ENCODE measurements at regions not wholly inside any gene's neighbourhood (a gene's known extent, or its start where the extent isn't known, plus 50 kb on each side); places are given as distances from the start of the nearest gene placed in this dataset.

DNA sequence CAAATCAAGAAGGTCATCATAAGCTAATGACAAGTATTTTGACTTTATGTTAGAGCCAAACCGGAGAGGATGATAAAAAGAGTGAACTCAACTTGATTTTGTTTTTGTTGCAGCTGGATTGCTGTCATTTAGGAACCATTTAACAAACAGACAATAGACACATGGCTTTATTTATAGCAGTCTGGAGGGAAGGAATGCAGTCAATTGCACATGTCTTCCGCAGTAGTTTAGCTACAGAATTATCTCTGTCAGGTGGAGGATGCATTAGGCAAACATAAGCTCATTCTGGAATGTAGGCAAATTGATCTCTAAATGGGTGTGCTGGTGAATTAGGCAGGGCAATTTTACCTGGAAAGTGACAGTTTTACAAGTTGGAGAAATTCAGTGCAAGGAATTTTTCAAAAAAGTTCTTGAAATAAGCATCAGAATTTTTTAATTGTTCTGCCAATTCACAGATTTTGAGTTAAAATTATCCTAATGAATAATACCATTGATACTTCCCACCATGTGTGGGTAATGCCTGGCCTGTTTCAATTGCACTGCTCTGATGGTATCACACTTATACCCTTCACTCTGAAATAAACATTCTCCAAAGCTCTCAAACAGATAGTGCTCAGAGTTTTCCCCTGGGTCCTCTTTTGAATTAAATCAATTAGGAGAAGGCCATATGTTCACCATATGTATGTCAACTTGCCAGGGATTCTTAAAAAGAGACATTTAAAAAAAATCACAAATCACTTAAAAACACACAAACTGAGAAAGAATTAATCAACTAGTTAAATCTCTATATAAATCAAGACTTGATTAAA lies 318.3 kb downstream of the NDFIP2 start:
- no peak for DNase-seq

DNA sequence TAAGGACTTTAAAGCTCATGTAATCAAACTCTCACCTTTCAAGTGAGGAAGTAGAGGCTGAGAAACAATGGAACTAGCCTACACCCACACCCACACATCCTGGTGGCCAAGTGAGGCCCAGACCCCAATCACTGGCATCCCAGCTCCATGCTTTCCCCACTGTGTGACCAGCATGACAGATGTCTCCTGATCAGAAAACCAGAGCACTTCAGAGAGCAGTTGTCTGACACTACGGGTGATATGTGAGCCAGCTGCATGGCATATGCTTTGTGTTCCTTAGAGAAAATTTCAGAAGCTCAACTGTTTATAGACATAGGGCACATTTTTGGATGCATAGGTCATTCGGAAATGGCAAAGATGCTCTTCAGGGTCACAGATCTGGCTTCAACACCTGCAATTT lies 315.2 kb downstream of the NDFIP2 start:
- no peak for DNase-seq

DNA sequence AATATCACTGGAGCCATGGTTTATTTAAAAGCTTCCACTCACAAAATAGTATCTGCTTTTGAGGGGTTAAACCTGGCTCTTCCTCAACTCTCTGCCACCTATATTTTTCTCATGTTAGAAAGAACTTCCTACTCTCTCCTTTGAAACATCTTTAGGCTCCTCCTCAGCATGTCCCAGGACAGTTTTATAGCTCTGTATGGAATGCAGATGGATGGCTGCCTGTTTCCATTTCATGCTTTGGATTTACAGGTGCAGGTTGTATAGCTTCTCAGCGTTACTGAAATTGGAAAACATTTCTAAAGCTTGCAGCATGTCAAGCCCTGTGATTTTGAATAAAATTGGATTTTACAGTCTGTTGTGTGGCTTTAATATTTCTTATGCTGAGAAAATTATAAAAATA lies 314.0 kb downstream of the NDFIP2 start:
- no peak for DNase-seq

DNA sequence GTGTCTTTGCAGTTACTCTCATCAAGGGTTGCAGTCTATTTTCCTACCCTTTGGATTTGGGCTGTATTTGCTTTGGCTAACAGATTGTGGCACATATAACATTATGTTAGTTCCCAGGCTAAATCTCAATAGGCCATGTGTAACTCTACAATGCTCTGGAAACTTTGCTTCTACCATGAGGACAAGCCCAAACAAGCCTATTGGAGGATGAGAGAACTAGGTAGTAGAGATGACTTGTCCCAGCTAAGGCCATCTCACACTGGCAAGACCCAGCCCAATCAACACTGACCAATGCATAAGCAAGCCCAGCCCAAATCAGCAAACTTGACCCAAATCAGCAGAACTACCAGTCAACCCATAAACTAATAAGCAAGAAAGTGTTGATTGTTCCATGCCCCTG lies 311.8 kb downstream of the NDFIP2 start:
- no peak for DNase-seq

DNA sequence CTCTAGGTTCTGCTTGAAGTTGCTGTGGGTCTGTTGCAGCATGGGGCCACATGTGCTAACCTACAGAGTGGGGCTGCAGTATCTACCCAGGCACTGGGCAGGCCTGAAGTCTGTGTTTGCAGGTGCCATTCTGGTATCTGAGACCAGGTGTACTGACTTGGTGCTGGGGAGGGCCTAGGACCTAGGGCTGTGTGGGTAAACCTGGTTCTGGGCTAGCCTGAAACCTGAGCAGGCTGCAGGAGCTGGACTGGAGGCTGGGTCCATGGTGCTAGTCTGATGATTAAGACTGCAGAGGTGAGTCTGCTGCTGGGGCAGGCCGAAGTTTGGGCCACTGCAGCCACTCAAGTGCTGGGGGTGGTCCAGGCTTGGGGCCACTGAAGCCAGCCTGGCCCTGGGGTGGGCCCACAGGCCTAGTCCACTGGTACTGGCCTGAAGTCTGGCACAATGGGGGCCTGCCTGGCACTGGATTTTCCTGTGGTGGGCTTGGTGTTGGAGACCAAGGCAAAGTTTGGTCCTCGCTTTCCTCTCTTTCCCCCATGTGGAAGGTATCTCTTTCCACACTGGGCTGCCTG lies 310.6 kb downstream of the NDFIP2 start:
- no peak for DNase-seq

DNA sequence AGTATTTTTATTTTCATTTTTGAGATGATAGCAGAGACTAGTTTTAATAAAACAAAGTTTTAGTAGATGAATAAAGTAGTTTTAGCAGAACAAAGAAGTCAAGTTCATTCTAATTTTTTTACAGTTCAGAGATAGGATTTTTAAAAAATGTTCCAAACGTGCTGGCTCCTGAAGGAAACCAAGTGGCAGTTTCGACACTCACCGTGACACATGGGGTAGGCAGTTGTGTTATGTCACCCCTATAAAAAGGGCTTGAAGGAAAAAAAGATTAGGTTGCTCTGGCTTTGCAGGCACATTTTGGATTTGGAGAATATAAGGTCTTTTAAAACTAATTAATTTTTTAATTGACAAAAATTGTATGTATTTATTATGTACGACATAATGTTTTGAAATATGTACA lies 305.2 kb downstream of the NDFIP2 start:
- no peak for DNase-seq

DNA sequence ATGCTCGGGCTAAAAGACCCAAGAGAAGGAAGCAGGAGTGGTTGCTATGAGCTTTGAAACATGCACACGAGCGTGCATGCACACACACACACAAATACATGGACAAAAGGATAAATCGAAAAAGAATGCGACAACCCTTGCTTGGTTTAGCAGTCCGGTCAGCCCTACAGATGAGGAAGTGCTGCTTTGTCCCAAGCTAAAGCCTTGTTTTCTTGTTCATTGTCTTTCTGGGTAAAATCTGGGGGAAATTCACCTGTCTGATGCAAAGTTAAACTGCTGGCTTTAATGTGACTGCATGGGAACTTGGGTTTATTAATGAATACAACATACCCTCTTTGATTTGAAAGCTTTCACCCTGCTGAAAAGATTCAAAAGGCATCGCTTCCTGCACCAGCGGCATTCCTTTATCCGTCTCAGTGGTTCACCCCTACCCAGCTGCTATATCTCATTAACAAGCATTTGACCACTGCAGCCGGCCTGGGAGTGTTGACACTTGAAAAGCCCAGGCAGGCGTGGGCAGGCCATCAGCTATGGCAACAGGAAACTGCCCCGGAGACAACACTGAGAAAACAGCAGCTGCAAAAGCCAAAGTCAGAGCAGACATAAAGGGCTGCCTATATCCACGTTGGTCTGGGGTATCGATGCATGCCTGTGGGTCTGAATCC lies 301.7 kb downstream of the NDFIP2 start:
- DNase-seq: no peak

DNA sequence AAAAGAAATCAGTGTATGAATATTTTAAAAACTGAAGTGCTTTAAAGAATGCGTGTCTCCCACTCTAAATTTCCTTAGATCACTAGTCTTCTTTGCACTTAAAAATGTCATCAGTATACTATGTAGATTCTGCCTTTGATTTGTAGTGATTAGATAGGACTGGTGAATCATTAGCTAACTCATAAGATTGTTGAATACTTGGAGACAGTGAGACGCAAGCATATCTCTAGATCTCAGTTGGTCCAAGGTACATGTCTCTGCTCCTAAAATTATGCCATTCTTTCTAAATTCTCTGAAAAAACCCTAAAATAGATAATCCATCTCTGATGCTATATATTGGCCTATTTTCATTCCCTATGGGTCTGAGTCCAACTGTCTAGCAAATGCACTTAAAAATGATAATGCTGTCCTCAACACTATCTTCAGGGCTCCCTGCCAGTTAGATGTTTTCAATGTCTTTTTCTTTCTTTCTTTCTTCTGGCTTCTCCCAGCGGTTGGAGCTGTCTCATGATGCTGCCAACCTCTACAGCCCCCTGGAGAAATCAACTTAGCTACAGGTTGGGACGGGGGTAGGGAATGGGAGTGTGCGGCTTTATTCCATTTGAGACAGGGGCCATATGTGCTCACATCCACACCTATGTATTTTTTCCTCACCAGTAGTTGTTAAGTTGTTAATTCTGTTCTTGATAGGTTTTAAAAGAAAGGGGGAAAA lies 301.0 kb downstream of the NDFIP2 start:
- no peak for DNase-seq

DNA sequence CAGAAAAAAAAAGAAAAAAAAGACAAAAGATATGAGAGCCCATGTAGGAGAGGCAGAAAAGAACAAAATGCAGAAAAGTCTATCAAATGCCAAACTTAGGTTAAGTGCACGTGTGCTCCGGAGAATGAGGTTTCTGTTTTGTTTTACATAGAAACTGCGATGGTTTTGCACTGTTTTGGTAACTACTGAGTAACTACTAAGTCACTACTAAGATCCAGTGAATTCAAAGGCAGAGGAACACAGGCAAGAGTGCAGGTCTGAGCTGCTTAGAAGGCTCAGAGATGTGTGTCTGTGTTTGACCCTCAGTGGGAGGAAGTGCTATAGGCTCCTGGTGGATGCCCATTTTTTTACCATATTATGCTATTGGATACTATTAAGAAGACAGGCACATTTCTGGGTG lies 299.3 kb downstream of the NDFIP2 start:
- DNase-seq: no peak

DNA sequence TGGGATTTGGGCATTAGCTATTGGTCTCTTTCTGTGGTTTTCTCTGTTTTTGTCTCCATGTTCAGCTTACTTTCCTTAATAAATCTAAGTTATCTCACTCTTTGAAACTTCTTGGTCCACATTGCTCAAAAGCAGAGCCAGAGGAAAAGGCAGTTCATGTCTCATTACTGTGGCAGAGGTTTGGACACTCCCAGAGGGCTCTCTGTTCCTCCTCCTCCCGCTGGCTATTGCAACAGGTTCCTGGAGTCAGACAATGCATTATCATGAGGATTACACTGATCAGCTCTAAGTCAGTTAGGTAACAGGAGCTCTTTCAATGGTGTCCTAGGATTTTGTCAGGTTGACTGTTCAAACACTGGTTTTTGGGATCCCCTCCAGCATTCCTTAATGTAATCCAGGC lies 298.8 kb downstream of the NDFIP2 start:
- DNase-seq: no peak

DNA sequence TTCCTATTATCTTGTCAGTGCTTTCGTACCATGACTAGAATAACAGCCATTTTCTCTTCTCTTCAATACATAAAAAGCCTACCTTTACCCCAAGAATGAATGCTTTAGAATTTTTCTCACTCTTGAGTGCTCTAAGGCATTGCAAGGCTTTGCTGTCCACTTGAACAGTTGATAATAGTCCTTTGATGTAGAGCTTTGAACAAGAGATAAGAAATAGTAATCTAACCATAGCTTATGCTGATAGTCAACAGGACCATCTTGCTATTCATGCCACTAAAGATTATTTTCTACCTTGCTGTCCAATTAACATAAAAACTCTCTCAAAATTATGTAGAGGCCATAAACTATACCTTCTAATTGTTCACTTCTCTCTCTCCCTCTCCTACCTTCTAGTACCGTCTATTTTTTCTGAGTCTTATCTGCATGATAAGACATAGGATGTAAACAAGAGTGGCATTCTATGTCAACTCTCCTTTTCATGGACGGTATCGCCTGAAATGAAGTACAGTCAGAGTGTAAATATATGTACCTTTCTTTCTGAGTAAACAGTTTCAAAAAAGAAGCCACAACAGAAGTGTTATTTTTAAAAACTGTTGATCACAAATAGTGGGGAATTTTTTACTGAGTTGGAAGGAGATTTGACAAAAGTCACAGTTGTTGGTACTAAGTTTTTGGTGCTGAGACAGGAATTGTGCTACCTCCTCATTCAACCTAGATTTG lies 297.9 kb downstream of the NDFIP2 start:
- no peak for DNase-seq

DNA sequence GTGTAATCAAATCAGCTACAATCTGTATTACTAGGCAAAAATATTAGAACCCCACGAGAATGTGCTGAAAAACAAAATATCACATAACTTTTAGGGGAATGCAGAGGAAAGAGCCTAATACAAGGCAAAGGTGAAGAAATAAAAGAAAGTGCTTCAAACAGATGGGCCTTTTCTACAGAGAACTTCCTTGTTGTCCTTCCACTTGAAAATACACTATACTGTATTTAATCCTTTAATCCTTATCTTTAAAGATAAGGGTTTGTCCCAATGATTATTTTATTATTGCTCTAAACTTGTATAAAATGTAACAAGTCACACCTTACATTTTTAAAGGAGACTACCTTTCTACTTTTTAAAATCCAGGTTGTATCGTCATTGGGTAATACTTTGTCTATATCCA lies 296.5 kb downstream of the NDFIP2 start:
- no peak for DNase-seq

DNA sequence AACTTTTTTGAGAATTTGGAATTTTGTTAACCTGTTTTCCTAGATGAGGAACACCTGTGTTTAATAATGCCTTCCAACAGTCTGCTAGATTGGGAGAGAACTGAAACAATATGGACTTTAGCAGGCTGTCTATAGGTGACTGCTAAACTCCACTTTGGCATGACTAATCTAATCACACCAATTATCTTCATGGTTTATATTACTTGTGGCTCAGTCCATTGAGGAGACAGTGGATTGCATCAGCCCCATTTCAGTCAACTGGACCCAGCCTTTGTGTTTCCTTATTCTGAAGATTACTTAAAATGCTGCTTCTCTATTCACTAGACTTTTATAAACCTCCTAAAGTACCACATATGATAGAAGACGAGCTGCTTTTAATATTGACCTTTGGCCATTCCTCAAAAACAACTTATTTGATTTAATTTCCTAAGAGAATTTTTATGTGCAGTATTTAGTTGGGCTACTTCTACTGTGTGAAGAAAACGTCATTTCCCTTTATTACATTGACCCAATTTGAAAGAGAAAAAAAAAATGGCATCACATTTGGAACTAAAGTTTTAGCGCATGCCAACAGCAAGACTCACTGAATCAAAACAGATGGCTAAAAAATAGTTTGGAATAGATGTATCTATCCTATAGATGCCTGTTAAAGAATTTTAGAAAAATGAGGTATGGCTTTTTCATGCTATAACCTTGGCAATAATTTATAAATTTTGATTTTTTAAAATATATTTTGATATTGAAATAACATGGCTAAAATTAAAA lies 295.8 kb downstream of the NDFIP2 start:
- DNase-seq: no peak

DNA sequence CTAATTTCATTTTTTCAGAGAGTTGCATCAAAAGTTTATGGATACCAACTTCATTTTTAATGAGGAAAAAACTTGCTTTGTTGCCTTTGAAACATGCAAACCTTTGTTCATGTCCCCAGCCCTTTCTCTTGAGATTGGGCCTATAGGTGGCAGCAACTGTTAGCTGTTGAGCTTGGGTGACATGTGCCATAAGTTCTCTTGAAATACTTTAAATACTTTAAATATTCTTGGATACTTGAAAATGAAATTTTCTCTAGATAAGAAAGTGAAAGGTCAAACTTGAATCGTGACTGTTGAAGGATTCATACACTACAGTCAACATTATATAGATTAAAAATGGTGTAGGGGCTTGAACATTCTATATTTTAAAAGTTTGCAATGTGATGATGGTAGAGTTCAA lies 294.9 kb downstream of the NDFIP2 start:
- no peak for DNase-seq

DNA sequence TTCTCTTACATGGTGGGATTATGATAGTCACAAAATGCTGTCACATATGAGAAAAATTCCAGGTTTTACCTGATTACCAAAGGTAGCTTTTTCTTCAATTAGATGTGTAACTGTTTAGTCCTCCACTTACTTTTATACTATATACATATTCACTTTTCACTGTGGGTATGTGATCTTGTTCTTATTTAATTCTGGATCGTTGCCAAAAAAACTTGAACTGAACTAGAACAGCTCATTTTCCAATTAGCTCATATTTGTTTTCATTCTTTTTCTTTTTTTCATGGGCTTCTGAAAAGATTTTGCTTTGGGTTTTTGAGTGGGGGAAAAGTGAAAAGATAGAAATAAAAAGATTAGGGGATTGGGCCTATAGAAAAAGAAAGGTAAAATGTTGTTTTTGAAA lies 291.9 kb downstream of the NDFIP2 start:
- no peak for DNase-seq

DNA sequence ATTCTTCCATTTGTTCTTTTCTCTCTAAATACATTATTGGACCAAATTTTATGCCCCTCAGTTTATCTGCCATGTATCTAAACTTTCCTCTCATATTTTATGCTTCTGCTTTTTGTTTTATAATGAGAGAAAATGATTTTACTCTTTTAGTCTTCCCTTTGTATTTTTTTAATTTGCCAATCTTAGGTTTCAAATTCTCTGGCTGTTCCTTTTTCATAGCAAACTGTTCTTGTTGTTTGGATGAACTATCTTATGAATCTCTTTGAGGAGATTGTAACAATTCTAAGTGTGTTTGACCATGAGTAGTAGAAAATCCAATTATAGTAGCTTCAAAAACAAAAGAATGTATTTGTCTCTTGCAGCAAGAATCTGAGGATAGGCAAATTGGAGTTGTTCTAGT lies 290.5 kb downstream of the NDFIP2 start:
- DNase-seq: no peak

DNA sequence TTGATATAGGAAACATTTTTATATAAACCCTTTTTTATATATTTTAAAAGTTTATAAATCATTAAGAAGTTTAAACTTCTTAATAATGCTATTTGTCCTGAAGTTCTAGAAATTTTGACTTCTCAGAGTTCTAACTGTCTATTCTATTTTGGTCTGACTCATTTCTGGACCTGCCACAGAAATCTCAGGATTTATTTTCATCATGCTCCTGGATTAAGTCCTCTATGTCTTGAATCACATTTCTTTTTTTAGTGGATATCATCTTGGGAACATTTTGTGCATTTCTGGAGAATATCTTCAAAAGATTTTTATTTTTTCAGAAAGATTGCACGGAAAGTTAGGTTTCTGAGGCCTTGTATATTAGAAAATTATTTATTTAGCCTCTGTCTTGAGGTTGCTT lies 289.1 kb downstream of the NDFIP2 start:
- DNase-seq: no peak

DNA sequence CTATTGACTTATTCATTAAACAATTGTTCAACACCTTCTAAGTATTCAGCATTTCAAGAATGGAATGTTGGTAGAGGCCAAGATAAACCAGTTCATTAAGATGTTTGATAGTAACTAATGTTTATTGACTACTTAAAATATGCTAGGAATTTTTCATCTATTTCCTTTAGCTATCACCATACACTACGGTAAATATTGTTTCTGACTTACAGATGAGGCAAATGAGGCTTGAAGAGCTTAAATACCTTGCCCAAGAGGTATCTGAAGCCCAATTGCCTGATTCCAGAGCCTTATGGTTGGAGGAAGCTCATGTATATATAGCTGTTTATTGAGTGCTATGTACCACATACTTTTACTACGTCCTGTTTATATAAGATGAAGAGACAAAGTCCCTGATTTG lies 286.2 kb downstream of the NDFIP2 start:
- DNase-seq: no peak

DNA sequence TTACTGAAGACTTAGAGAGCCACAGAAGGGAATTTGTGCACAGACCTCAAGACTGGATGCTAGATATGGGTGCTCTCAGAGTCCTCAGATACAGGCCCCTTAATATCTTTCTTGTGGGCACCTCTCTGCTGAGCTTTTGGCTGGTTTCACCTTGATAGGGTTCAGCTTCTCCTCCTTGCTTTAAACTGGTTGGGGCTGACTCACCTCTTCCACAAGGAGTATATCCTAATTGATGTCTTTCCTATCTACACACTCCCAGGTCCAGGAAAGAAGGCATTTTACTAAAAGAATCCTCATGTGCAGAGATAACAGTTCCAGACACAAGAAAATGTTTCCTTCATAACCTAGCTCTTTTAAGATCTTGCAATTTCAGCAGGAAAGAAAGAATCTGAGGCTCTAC lies 284.4 kb downstream of the NDFIP2 start:
- DNase-seq: no peak

DNA sequence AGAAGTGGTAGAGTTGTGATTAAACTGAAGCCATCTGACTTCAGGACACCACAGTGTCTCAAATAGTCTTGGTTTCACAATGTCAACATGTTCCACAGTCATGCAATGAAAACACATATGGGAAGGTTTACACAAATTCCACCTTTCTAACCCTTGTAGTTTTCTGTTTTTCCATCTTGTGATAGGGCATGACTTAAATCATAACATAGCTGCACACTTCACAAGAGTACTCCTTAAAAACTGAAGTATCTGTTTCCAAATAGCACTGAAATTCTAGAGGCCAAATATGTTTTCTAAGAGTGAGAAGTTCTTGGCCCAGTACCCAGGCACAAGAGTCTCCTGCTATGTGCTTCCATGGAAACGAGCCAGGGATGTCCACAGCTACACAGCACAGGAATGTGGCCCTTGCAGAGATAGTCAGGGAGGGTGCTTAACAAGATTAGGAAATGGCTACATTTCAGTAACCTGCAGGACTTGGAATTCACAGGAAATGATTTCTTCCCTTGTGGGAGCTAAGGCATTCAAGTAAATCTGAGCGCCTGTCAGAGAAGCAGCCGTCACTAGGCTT lies 269.1 kb downstream of the NDFIP2 start:
- DNase-seq: no peak

DNA sequence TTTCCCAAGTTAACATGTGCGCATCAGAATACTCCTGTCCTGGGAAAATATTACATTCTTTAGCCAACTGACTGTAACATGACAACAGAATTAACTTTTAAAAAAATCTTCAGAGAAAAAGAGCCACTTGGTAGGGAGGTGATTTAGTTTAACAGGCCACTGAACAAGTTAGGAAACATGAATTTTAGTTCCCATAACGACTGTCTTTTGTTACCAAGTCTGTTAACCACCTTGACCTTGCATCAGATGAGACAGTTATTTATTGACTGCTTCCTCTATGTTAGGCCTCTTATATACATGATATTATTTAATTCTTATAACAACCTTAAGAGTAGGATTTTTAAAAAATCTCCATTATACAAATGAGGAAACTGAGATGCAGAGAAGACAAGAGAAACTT lies 268.6 kb downstream of the NDFIP2 start:
- no peak for DNase-seq

DNA sequence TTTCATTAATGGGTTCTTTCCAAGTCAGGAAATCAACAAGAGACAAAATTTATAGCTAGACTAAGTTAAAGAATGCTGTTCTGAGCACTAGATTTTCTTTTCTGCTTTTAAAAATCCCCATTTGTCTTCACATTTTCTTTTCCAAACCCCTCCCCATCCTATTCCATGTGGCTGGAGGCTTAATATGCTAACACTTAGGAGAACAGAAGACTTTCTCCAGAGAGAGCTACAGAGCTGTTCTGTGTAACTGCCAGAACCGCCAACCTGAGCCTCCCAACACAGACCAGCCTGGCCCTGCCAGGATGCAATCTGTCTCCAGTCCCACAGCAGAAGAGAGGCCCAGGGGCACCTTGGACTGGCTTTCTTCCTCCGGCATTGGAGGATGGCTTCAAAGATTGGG lies 264.1 kb downstream of the NDFIP2 start:
- no peak for DNase-seq

All from stimulated activated naive CD4-positive, alpha-beta T cell treated with Interleukin-2 at 50 U/mL for 16 hours (primary cell).